ENCODE measurements at regions not wholly inside any gene's neighbourhood (a gene's known extent, or its start where the extent isn't known, plus 50 kb on each side); places are given as distances from the start of the nearest gene placed in this dataset.

DNA sequence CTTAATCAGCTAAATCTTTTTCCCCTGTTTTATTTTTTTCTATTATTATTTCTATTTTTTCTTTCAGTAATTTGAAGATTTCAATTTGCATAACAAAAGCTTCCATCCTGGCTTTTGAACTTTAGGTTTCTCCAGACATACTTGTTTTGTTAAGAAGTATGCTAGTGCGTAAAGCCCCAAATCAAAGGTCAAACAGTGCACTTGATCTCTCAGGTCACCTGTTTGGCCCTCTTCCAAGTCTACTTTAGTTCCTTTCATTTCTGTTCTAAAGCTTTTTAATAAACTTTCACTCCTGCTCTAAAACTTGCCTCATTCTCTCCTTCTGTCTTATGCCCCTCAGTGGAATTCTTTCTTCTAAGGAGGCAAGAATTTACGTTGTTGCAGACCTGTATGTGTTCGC, 54.6 kb upstream of the ATXN7L3B start:
- TF ChIP-seq, protein P1, sequence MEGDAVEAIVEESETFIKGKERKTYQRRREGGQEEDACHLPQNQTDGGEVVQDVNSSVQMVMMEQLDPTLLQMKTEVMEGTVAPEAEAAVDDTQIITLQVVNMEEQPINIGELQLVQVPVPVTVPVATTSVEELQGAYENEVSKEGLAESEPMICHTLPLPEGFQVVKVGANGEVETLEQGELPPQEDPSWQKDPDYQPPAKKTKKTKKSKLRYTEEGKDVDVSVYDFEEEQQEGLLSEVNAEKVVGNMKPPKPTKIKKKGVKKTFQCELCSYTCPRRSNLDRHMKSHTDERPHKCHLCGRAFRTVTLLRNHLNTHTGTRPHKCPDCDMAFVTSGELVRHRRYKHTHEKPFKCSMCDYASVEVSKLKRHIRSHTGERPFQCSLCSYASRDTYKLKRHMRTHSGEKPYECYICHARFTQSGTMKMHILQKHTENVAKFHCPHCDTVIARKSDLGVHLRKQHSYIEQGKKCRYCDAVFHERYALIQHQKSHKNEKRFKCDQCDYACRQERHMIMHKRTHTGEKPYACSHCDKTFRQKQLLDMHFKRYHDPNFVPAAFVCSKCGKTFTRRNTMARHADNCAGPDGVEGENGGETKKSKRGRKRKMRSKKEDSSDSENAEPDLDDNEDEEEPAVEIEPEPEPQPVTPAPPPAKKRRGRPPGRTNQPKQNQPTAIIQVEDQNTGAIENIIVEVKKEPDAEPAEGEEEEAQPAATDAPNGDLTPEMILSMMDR (IDR thresholded peaks at IDR 0.05; ENCODE audit: low read length), result no peak
- no peak for TF ChIP-seq EZH2 (IDR thresholded peaks at IDR 0.05; ENCODE audit: borderline replicate concordance, low read length)

All from OCI-LY1 (cell line).